ENCODE measurements at regions not wholly inside any gene's neighbourhood (a gene's known extent, or its start where the extent isn't known, plus 50 kb on each side); places are given as distances from the start of the nearest gene placed in this dataset.

DNA sequence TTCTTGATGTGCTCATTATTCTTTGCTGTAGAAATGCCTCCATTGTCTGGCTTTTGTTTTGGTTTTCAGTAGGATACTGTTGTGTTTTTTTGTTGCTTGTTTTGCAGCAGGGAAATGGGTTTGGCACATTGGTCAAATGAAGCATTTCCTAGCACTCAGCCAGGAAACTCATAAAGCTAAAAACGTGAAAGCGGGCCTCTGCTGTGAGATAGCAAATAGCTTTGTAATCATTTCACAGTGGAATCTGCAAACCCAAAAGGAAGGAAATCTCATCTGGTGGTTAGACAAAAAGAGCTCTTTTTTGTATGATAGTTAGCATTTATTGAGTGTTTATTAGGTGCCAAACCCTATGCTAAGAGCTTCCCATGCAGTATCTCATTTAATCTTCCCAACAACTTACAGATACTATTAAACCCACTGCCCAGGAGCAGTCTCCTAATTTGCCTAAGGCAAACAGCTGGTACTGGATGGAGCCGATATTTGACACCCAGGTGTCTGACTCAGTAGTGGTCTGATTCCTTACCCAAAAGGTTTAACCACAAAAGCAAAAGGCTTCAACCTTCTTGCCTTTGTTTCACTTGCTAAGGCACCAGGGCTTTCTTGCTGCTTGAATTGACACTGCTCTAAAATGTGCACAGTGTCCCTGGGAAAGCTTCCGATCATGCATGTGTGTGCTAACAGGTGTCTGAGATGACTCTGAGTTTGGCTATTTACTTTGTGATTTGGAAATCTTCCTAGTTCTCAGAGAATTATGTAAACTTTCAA, 527.9 kb upstream of the MDFIC2 start:
- no peak for DNase-seq

DNA sequence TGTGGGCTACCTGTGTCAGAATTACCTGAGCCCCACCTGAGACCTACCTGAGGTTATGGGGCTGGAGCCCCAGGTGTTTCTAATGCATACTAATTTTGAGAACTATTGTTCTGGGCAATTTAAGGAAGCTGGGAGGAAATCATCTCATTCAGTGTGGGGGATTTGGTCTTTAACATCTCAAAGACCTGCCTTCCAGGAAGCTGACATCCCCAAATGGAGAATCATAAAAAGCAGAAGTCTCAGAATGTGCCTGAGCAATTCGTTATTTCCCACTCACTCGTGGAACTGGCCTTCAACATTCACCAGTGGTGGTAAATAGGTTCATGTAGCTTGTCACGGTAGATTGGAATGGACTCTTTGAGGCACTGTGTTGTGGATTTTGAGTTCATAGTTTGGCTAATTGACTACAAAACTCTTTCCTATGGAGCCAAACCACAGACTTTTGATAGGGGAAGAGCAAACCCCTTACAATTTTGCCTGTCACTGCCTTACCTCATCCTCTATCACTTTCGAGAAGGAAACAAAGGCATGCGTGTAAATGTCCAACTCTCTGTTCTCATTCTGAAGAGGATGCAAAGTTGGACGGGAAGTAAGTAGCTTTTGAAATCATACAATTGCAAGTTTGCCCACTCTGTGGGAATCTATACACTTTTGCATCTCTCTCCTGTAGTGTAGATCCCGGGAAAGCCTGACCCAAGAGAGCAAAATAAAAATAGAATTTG, 521.0 kb upstream of the MDFIC2 start:
- no peak for DNase-seq

DNA sequence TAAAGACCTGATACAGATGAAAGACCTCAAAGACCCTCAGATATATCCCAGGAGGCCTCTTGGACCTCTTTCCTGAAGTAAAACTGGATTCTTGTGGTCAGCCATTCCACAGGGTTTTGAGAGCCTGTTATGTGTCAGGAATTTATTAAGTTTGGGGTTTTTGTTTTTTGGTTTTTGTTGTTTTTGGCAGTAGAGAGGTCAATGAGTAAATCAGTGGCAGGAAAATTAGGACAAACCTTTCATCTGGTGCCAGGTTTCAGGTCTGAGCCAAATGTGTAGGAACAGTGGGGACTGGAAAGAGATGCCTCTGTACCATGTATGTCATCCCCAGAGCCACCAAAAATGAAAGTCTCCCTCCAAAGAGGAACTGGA, 520.4 kb upstream of the MDFIC2 start:
- no peak for DNase-seq

DNA sequence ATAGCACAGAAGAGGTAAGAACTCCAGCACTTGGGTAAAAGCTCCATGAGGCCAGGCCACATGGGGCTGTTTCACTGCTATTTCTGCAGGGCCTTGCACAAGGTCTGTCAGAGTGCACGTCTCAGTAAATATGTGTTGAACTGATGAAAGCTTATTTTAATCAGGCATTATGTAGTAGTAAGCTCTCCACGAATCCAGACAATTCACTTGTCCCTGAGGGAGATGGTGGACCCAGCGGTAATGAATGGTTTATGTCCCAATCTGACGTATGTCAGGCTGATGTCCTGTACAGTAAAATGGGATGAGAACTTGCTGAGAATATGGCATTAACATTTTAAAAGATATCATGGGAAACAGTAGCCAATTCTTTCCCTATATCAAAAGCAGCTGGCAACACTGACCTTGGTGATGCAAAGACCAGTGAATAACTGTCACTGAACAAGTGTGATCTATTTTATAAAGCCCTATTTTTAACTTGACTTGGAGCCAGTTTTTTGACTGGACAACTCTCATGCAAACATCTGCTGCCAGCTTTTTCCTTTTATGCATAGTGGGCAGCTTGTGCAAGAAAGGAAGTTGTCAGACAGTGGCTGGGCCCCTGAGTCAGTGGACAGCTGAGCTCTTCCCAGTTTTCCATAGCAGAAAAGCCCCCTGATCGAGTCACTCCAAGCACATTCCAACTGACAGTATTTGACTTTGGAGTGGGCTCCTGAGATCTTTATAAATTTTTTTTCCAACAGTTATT, 519.8 kb upstream of the MDFIC2 start:
- DNase-seq: no peak

DNA sequence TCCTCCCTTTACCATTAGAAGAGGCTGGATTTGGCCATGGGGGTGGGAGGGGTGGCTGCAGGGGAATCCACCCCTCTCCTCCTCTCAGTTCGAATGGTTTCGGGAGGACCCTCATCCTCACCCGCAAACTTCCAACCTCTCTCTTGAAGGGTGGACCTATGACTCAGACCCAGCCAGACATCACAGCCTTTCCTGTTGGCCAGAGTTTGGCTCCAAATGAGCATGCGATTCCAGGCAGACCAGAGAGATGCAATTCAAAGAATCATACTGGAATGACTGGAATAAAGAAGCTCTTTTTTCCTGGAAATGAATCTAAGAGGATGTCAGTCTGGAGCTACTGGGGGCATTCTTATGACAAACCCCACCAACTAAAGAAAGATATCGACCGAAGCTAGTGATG, 516.7 kb upstream of the MDFIC2 start:
- DNase-seq: no peak

DNA sequence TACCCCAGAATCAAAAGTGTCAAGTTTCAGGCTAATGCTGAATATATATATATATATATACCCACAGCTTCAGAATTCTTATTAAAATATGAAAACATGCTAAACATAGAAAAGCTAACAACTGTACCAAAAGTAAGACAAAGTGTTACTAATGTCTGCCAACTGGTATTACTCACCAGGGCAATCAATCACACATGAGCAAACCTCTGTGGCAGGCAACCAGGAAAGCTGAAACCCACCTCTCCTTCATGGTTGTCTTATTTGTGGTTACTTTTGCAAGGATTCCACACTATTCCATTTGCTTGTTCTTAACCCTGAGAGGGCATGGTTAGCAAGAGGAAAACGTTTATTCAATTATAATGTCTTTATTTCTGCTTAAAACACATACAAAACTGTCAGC, 512.3 kb upstream of the MDFIC2 start:
- no peak for DNase-seq

DNA sequence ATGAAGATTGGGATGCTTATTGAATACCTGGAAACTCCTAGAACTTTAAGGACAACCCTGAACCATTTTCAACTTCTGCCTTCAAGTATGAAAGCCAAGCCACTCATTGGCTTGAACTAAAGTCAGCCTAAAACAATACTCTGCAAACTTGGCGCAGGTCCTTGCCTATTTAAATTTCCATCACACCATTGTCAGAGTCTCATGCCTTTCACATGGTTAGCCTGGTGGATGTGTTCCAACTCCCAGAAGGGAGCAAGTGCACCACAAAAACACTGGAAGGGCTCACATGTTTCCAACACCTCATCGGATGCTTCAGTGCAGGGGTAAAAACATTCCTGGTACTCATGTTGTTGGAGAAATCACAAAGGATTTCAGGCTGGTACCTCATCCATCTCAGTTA, 511.6 kb upstream of the MDFIC2 start:
- DNase-seq: no peak

DNA sequence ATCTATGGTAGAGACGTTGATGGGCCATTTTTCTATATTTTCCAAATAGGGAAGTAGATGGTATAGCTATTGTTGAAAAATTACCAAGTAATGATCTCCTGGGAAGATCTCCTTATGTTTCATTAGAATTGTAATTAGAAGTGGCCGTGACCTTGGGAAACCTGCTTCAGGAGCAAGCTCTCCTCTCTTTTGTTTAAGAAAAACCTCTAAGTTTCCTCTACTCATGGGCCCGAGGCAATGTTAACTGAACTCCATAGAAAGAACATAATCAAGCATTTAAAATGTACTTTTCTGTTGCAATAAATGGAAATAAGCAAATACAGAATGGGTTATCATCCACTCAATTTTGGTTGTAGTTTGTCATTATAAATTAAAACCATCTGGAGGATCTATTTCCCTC, 511.2 kb upstream of the MDFIC2 start:
- DNase-seq: no peak

DNA sequence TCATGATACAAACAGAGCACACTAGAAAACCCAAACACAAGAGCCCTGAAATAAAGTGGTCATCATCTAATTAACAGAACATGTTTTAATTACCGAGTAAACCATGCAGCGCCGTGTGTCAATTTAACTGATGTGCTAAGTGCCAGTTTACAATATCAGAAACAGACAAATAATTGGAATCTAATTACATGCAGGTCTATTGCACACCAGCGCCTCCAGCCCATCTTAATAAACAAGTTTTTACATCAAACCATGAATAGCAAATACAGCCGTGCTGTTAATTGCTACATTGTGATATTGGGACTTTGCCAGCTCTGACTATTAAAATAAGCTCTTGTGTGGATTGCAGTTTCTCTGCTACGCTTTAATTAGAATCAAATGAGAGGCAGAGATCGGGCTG, 510.2 kb upstream of the MDFIC2 start:
- peak; percentile 68 for DNase-seq

DNA sequence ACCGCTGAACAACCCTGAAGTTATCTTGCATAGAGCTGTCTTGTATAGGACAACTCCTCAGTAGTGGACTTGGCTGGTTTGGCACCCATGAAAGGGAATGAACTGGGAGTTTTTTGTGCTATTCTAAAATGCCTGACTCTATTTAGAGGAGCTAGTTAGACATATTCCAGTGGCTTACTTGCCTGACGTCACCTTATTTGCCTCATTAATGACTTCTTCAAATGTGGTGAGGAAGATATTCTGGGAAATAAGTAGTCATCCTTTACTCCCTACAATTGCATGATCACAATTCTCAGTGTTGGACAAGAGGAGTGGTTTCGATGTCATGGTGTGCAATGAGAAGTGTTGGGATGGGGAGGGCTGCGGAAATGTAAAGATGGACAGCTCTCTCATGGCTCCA, 509.2 kb upstream of the MDFIC2 start:
- no peak for DNase-seq

DNA sequence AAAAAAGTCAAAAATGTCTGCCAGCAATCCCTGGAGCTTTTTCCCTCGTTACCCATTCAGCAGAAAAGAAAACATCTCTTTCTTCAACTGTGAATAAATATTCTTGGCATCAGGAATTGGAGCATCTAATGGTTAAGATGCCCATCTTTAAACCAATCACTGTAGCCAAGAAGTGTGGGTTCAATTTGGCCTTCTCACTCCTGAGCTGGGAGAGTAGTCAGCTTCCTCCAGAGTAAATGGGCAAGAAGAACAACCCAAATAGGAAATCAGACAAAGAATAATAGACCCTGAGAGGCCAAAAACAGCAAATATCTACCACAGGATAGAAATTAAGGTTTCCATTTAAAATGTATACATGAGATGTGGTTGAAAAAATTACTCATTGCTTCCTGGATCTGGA, 508.0 kb upstream of the MDFIC2 start:
- no peak for DNase-seq

DNA sequence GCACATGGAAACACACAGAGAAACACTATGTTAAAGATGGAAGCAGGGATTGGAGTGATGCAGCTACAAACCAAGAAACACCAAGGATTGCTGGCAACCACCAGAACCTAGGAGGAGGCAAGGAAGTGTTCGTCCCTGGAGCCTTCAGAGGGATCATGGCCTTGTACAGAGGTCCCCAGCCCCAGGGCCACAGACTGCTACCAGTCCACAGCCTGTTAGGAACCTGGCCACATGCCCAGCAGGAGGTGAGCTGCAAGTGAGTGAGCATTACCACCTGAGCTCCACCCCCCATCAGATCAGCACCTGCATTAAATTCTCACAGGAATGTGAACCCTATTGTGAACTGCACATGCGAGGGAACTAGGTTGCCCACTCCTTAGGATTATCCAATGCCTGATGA, 505.7 kb upstream of the MDFIC2 start:
- DNase-seq: no peak

DNA sequence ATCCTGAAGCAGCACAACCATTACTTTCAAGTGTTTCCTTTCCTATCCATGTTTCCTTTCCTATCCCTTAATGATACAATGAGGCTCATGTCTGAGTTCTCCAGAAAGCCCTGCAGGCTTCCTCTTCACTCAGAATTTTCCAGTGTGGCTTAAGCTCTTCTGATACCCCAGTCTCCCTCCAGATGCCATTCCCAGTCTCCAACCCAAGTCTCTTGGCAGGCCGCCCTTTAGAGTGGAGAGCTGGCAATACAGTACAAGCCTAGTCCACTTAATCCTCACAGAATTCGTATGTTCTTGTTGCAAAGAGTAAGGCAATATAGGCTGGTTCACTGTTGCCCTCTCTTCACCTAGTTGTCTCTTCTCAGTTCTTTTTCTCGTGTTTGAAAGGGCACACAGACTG, 503.9 kb upstream of the MDFIC2 start:
- DNase-seq: no peak

DNA sequence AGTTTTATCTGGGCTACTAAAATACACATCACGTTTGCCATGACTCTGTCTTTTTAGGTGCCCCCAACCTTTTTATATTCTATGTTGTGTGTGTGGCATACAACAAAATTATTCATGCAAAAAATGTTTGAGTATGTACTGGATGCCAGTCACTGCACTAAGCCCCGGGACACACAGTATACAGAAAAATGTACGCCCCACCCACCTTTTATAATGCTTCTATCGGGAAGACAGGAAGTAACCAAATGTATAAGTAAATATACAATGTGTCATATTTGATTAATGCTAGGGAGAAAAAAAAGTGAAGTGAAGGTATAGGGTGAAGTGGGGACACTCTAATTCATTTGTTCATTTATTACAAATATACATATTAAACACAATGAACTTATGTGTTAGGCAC, 503.4 kb upstream of the MDFIC2 start:
- no peak for DNase-seq

DNA sequence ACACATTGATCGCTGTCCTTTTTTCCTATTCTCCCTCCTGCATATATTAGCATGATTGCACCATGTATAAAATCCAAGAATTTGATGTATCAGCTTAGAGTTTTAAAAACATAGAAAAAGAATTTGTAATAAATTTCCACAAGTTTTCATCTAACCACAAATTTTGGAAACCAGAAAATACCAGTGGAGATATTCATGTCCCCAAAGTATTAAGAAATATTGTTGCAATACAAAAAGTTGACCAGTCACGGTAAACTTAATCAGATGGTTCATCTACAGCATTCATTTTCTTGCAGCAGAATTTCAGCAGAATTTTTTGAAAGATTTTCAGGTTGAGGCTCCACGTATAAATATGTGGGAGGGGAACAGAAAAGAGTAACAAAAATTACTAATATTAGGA, 500.9 kb upstream of the MDFIC2 start:
- no peak for DNase-seq

DNA sequence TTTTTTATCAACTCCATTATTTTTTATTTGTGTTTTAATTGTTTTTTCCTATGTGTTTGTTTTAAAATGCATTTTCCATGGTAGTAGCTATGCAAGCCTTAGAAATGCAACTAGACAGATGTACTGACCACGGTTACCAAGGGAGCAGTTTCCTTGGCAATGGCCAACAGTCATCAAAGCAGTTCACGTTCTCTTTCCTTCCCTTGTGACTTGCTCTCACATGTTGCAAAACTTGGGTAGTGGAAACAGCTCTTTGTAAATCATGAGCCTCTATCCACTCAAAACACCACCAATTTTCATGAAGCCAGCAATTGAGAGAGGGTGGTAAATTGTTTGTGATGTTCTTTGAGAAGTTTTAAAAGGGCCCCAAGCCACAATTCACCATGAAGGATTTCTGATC, 499.4 kb upstream of the MDFIC2 start:
- DNase-seq: no peak

DNA sequence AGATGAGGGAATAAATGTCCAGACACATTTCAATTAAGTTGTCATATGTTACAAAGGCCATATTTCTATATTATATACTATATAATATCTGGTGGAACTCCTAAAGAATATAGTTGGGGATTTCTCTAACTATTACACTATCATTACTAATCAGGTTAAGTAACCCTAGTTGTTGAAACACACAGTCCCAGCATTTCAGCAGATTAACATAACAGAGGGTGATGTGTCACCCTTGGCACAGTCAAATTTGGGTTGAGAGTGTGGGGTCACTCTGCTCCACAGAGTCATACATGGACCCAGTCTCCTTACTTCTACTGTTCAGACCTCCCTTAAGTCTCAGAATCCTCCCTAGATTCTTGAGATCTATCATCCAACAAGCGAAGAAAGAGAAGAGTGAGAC, 496.4 kb upstream of the MDFIC2 start:
- DNase-seq: no peak

DNA sequence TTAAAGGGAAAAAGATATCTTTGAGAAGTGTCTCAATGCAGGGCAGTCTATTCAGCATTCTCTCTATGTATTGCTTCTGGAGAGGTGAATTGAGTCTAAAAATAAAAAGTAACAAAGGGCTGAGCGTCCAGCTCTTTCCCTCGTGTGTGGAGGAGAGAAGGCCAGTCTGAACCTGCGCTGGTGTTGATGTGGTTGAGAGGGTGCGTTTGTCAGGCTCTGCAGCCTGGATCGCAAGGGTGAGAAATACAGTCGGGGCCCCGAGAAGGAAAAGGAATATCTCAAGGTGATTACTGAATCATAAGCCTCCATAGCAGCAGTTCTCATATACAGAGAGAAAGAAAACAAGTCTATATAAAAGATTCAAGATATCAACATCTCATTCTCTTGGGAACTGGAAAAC, 494.1 kb upstream of the MDFIC2 start:
- no peak for DNase-seq

DNA sequence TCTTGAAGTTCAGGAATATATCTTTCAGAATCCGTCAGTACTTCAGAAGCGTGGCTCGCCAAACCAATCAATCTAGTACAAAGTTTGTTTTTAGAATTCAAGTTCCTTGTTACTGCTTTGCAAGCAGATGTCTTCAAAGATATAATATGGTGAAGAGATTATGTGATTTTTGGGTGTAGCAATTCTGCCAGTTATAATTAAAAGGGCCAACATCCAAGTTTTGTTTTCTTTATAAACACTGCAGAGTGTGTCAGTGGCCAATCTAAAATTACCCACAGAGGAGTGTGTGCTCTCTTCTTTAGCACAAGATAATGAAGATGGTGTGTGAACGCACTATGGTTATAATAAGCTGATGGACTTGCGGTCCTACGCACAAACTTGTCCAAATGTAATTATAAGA, 493.6 kb upstream of the MDFIC2 start:
- DNase-seq: no peak

DNA sequence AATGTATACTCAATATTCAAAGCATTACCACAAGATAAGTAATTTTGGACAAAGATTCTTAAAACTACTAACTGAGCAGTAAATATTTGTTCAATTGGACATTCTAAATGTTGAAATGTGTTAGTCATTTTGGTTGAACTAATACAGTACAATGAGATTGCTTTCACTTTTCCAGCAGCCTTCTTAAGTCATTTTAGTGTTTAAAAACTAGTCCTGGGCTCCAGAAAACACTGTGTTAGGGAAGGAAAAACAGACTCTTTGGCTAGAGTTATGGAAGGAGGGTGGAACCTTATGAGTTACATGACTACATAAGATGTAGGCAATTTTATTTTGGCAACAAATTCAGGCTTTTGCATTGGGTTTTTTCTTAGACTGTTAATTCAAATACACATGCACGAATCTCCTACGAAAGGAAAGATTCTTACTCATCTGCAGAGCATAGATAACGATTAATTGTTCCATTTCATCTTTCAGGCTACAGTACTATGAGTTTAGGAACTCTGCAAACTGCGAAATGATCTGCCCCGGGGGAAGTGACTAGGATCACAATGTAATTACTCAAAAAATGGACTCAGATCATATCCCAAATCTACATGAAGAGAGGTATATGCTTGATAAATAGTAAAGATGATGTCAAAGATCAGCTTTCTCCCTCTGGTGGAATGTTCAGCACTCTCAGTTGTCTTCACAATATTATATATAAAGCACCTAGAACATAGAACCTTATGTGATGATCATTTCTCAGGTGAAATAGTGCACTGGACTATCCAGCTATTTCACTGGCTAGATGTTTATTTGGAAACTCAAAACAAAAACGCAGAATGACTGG, 492.8 kb upstream of the MDFIC2 start:
- no peak for DNase-seq

DNA sequence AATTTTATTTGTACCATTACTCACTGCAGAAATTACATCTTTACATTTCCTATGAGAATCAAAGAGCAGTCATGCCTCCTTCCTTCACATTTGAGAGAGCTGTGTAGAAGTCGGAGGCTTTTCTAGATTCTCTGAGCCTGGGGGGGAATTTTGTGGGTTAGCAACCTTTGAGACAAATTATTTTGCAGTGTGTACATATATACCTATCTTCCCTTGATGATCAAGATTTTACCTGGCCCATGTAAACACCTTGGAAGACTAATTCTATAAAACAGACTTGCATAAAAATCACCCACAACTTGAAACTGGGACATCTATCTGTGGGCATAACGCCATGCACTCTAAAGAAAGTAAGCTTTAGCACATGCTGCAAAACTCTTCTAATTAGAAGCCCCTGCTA, 491.5 kb upstream of the MDFIC2 start:
- no peak for DNase-seq

DNA sequence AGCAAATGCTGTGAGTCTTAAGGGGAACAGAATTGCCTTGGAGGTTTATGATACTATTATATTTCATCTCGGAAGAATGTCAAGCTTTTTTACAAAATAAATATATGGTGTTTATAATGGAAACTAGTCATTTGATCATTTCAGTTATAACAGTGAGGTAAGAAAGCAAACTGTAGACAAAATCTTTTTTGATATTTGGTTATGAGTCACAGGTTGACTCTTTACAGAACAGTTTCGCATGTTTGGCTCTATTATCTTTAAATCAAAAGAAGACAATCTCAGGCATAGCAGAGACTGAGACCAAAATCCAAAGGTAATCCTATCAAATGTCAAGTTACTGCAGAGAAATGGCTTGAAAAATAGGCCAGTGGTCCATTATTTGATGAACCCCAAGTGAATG, 490.9 kb upstream of the MDFIC2 start:
- DNase-seq: no peak

DNA sequence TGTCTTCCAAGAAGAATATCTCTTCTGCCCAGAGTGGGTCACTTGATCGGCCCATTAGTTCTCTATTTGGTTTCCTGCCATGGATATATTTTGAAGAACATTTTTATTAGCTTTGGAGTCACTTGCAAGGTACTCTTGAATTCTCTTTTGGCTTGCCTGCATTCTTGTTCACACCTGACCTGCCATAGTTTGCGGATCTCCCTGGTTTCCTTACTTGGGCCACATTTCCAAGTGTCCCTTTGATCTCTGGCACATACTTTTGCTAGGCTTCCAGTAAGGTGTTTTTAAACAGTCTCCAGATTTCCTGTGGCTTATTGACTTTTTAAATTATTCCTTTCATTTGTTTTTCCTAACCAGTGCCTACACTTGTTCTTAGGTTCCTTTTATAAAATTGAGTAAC, 488.5 kb upstream of the MDFIC2 start:
- DNase-seq: no peak
